A673 (cell line): ENCODE measurements at regions not wholly inside any gene's neighbourhood (a gene's known extent, or its start where the extent isn't known, plus 50 kb on each side); places are given as distances from the start of the nearest gene placed in this dataset.

Experiments
- BruUV-seq: library from RNA; stranded (reverse); fragments of 400-500 nt; replicated peaks from 2 replicates; lab custom pipeline; 2021; lab: Mats Ljungman, UMichigan
- CTCF ChIA-PET: fragments of 300-600 bp; sonication (Branson Sonifier 250); formaldehyde crosslinking; loops from one replicate; lab custom pipeline; 2022; ENCODE audit warnings: antibody characterized with exemption; lab: Charles Lee
- POLR2A ChIA-PET: fragments of 300-600 bp; sonication (Branson Sonifier 250); formaldehyde crosslinking; loops from one replicate; lab custom pipeline; 2022; ENCODE audit warnings: antibody characterized with exemption; ENCODE audit not compliant: low non-redundant PET; lab: Charles Lee
- DNase-seq: peaks from one replicate; pipeline ENCODE4 v3.0.0-alpha.2; 2015; ENCODE audit warnings: low spot score
- H3K27ac ChIP-seq: fragments of 200-600 bp; sonication (generic); 2 replicates; pipeline ENCODE4 v1.5.1; 2016; ENCODE audit warnings: mixed run types, low read depth, mild to moderate bottlenecking, mixed read lengths, antibody characterized with exemption, low read length; ENCODE audit not compliant: poor library complexity, severe bottlenecking
- H3K27me3 ChIP-seq: fragments of 200-600 bp; sonication (generic); replicated peaks from 2 replicates; pipeline ENCODE4 v1.6.1; 2017; ENCODE audit warnings: mixed run types, low read depth, mild to moderate bottlenecking, mixed read lengths, antibody characterized with exemption, low read length; ENCODE audit not compliant: insufficient read depth, poor library complexity
- H3K36me3 ChIP-seq: fragments of 200-600 bp; sonication (generic); 2 replicates; pipeline ENCODE4 v1.6.1; 2016; ENCODE audit warnings: mixed run types, mild to moderate bottlenecking, mixed read lengths, antibody characterized with exemption, low read length; ENCODE audit not compliant: insufficient read depth, poor library complexity, severe bottlenecking
- H3K4me1 ChIP-seq: fragments of 200-600 bp; sonication (generic); 2 replicates; pipeline ENCODE4 v1.6.1; 2017; ENCODE audit warnings: mixed run types, mild to moderate bottlenecking, mixed read lengths, antibody characterized with exemption, low read length; ENCODE audit not compliant: insufficient read depth, poor library complexity, severe bottlenecking
- H3K4me3 ChIP-seq: fragments of 200-600 bp; sonication (generic); 2 replicates; pipeline ENCODE4 v1.5.1; 2016; ENCODE audit warnings: low read depth, mixed run types, mild to moderate bottlenecking, mixed read lengths, low read length; ENCODE audit not compliant: poor library complexity, severe bottlenecking
- H3K9me3 ChIP-seq: fragments of 200-600 bp; sonication (generic); 2 replicates; pipeline ENCODE4 v1.6.1; 2016; ENCODE audit warnings: mixed run types, low read depth, mild to moderate bottlenecking, mixed read lengths, antibody characterized with exemption, low read length; ENCODE audit not compliant: poor library complexity, severe bottlenecking
- CTCF ChIP-seq: fragments of 300-800, 200-600 bp; sonication (generic); conservative IDR thresholded peaks from 2 replicates; pipeline ENCODE4 v1.5.1; 2017; ENCODE audit warnings: low read depth, mild to moderate bottlenecking, antibody characterized with exemption, low read length, moderate library complexity, mixed read lengths
- EZH2 ChIP-seq: fragments of 200-600 bp; sonication (generic); IDR thresholded peaks from 2 replicates; pipeline ENCODE4 v1.6.1; 2017; ENCODE audit warnings: borderline replicate concordance, low read depth, mild to moderate bottlenecking, mixed read lengths, antibody characterized with exemption, low read length; ENCODE audit not compliant: poor library complexity, severe bottlenecking
- intact Hi-C: fragments of 100-400 bp; cut with micrococcal nuclease; formaldehyde crosslinking; loops from one replicate; pipeline ENCODE4 v1.10.0; 2022; ENCODE audit not compliant: unreplicated experiment

- H3K36me3 ChIP-seq, result no peaks in the 10 kb centered on the region
- no peak overlapping the region for H3K27ac ChIP-seq
- H3K9me3 ChIP-seq, result no peaks in the 10 kb centered on the region
- H3K4me3 ChIP-seq, result no peak overlapping the region
- ChIA-PET CTCF (interaction anchor here (0.5 to 0.6 kb wide), 2 partner anchors 156 to 212 kb away, joined by 4 read pairs; no protein-coding TSS in a partner anchor), POLR2A (no interaction called here)
- DNase-seq, result peak; percentile 64
- TF ChIP-seq EZH2 (no peak), CTCF (peak; percentile 52)
- no TSS peak for BruUV-seq
- H3K4me1 ChIP-seq, result no peaks in the 10 kb centered on the region
- intact Hi-C loops, result loop anchor here (2.0 to 5.0 kb wide), 2 partner anchors 145 to 211 kb away; no protein-coding TSS in a partner anchor
- H3K27me3 ChIP-seq, result no peaks in the 10 kb centered on the region
Observed at GRCh38 chr4:74531963-74532794, 87.2 kb downstream of the AREG start.

- ChIA-PET POLR2A (no interaction called here), CTCF (no interaction called here)
- no peak overlapping the region for H3K4me3 ChIP-seq
- no peaks in the 10 kb centered on the region for H3K27me3 ChIP-seq
- intact Hi-C loops, result loop anchor here (5.0 kb wide), 1 partner anchor 143 kb away; no protein-coding TSS in a partner anchor
- H3K4me1 ChIP-seq, result no peaks in the 10 kb centered on the region
- no peak overlapping the region for H3K27ac ChIP-seq
- BruUV-seq, result no TSS peak
- no peaks in the 10 kb centered on the region for H3K36me3 ChIP-seq
- no peak for TF ChIP-seq CTCF
- TF ChIP-seq EZH2, result no peak
- no peak for DNase-seq
- no peaks in the 10 kb centered on the region for H3K9me3 ChIP-seq
Observed at GRCh38 chr4:74534121-74534520, 89.2 kb downstream of the AREG start.

- Histone ChIP-seq H3K4me3 (no peak overlapping the region), H3K27ac (no peak overlapping the region), H3K27me3 (no peaks in the 10 kb centered on the region), H3K36me3 (no peaks in the 10 kb centered on the region), H3K4me1 (no peaks in the 10 kb centered on the region), H3K9me3 (no peaks in the 10 kb centered on the region)
- no TSS peak for BruUV-seq
- POLR2A ChIA-PET, result no interaction called here
- DNase-seq, result no peak
- CTCF ChIA-PET, result no interaction called here
- no peak for TF ChIP-seq CTCF
- TF ChIP-seq EZH2, result no peak
- intact Hi-C loops, result loop anchor here (5.0 kb wide), 2 partner anchors 142 to 158 kb away; no protein-coding TSS in a partner anchor
Observed at GRCh38 chr4:74534936-74535335, 90.0 kb downstream of the AREG start.
